Neural progenitor cell (in vitro differentiated cells): ENCODE measurements at regions not wholly inside any gene's neighbourhood (a gene's known extent, or its start where the extent isn't known, plus 50 kb on each side); places are given as distances from the start of the nearest gene placed in this dataset.

Experiments
- EZH2 ChIP-seq: fragments of 200-600 bp; sonication (generic); IDR thresholded peaks from 2 replicates; pipeline ENCODE4 v1.6.1; 2017; ENCODE audit warnings: antibody characterized with exemption, mild to moderate bottlenecking, moderate library complexity
- EZH2phosphoT487 ChIP-seq: fragments of 200-600 bp; sonication (generic); IDR thresholded peaks from 2 replicates; pipeline ENCODE4 v1.6.1; 2017; ENCODE audit warnings: antibody characterized with exemption
- TF ChIP-seq, protein P1 (sequence below): fragments of 200-600 bp; sonication (generic); IDR thresholded peaks from 2 replicates; pipeline ENCODE4 v1.5.1; 2017; ENCODE audit warnings: antibody characterized with exemption, mild to moderate bottlenecking

DNA sequence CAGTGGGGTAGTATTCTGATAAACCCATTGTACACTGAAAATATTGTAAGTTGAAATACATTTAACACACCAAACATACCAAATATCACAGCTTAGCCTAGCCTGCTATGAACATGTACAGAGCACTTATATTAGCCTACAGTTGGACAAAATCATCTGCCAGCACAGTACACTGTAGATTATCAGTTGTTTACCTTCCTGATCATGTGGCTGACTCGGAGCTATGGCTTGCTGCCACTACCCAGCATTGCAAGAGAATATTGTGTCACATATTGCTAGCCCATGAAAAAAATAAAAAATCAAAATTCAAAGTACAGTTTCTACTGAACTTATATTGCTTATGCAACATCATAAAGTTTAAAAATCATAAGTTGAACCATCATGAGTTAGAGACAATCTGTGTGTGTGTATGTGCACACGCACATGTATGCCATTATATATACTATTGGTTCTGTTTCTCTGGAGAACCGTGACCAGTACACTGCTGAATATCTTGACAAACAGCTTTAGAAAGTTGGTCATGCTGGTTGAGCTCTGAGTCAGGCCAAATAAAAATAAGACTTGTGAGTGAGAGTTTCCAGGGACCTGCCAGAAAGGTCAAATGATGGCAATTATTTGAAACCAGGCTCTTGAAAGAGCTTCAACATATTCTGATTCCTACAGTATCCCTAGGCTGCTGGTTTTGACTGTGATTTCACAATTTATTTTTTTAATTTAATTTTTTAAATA is 238.5 kb downstream of the PRR32 start:
- TF ChIP-seq, protein P1, sequence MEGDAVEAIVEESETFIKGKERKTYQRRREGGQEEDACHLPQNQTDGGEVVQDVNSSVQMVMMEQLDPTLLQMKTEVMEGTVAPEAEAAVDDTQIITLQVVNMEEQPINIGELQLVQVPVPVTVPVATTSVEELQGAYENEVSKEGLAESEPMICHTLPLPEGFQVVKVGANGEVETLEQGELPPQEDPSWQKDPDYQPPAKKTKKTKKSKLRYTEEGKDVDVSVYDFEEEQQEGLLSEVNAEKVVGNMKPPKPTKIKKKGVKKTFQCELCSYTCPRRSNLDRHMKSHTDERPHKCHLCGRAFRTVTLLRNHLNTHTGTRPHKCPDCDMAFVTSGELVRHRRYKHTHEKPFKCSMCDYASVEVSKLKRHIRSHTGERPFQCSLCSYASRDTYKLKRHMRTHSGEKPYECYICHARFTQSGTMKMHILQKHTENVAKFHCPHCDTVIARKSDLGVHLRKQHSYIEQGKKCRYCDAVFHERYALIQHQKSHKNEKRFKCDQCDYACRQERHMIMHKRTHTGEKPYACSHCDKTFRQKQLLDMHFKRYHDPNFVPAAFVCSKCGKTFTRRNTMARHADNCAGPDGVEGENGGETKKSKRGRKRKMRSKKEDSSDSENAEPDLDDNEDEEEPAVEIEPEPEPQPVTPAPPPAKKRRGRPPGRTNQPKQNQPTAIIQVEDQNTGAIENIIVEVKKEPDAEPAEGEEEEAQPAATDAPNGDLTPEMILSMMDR, result no peak
- TF ChIP-seq EZH2, result no peak
- no peak for TF ChIP-seq EZH2phosphoT487
